NT2/D1 (cell line): ENCODE measurements at regions not wholly inside any gene's neighbourhood (a gene's known extent, or its start where the extent isn't known, plus 50 kb on each side); places are given as distances from the start of the nearest gene placed in this dataset.
"Not testable (repeated sequence)": the region's sequence is repeated elsewhere in the genome, so short reads cannot be mapped to it uniquely, and the experiment has no call there.

Experiments used
- DNase-seq: peaks from one replicate; pipeline ENCODE4 v3.0.0-alpha.2; 2011; ENCODE audit warnings: low read depth, low spot score
- H3K27me3 ChIP-seq: 2 replicates; pipeline ENCODE4 v1.6.0; 2011; ENCODE audit warnings: mild to moderate bottlenecking; ENCODE audit not compliant: insufficient read length, insufficient read depth
- H3K36me3 ChIP-seq: 2 replicates; pipeline ENCODE4 v1.6.1; 2011; ENCODE audit warnings: mild to moderate bottlenecking, low read length, mixed read lengths; ENCODE audit not compliant: insufficient read depth, insufficient read length
- H3K4me1 ChIP-seq: 2 replicates; pipeline ENCODE4 v1.5.1; 2011; ENCODE audit not compliant: insufficient read depth, insufficient read length
- H3K4me3 ChIP-seq: 2 replicates; pipeline ENCODE4 v1.5.1; 2011; ENCODE audit warnings: low read depth; ENCODE audit not compliant: insufficient read length
- H3K9ac ChIP-seq: 2 replicates; pipeline ENCODE4 v1.6.0; 2011; ENCODE audit warnings: low read depth; ENCODE audit not compliant: insufficient read length
- H3K9me3 ChIP-seq: 2 replicates; pipeline ENCODE4 v1.5.1; 2011; ENCODE audit warnings: mild to moderate bottlenecking, low read length; ENCODE audit not compliant: insufficient read depth
- SUZ12 ChIP-seq: IDR thresholded peaks from 2 replicates; pipeline ENCODE4 v1.6.1; 2011; ENCODE audit not compliant: insufficient read length, insufficient read depth; ENCODE audit errors: extremely low read depth
- YY1 ChIP-seq: IDR thresholded peaks from 2 replicates; pipeline ENCODE4 v1.6.1; 2011; ENCODE audit not compliant: insufficient read length, insufficient read depth
- ZNF274 ChIP-seq: IDR thresholded peaks from 2 replicates; pipeline ENCODE4 v1.6.1; 2011; ENCODE audit warnings: mild to moderate bottlenecking, low read depth, low read length

DNA sequence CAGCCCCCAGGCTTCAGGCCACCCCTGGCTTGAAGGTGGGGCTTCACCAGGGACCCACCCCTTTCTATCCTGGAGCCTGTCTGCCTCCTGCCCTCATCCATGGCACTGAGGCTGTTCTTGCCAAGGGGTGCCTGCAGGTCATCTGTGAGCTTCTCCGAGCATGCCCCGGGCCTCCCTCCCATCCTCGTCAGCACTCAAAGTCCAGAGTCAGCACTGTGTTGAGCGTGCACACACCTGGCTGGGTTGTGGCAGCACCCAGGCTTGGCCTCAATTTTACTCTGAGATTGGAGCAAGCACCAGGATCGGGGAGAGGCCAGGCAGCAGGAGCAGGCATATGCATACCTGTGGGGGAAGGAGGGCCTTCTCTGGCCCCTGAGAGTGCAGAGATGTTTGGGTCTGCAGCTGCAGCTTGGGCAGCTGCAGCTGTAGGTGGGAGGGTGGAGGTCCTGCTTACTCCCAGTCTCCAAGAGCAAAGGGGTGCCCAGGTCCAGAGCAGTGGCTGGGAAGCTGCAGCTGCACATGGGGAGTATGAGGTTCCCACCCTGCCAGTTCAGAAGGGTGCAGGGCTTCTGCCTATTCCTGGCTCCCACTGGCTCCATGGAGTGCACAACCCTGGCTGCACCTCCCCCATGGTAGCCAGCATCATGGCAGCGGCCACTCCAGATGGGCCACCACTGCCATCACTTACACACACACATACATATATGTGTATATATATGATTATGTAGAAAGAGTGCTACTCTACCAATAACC, 488.7 kb downstream of the JRKL start:
- no peaks in the 10 kb centered on the region for H3K36me3 ChIP-seq
- TF ChIP-seq ZNF274 (no peak), SUZ12 (no peak), YY1 (no peak)
- no peak overlapping the region for H3K4me3 ChIP-seq
- H3K9me3 ChIP-seq, result peaks cover 12% of the 10 kb centered on the region; the same call in 1 of the 2 replicates
- H3K9ac ChIP-seq, result no peak overlapping the region
- H3K27me3 ChIP-seq, result no peaks in the 10 kb centered on the region
- no peaks in the 10 kb centered on the region for H3K4me1 ChIP-seq
- DNase-seq, result no peak

GRCh38 chr11:96882622-96883021, 492.8 kb downstream of the JRKL start:
- DNase-seq, H3K9ac ChIP-seq, H3K4me3 ChIP-seq, H3K27me3 ChIP-seq, H3K4me1 ChIP-seq, H3K9me3 ChIP-seq, H3K36me3 ChIP-seq: not testable (repeated sequence)

- no peaks in the 10 kb centered on the region for H3K27me3 ChIP-seq
These were observed 495.6 kb downstream of the JRKL start for GRCh38 chr11:96885405-96885804.

GRCh38 chr11:96885912-96886311, 496.1 kb downstream of the JRKL start:
- no peak overlapping the region for H3K9ac ChIP-seq
- H3K4me1 ChIP-seq, result no peaks in the 10 kb centered on the region
- H3K9me3 ChIP-seq, result no peaks in the 10 kb centered on the region
- TF ChIP-seq SUZ12, result no peak
- TF ChIP-seq ZNF274, result no peak
- no peak for TF ChIP-seq YY1
- H3K36me3 ChIP-seq, result no peaks in the 10 kb centered on the region
- DNase-seq, result no peak
- H3K27me3 ChIP-seq, result no peaks in the 10 kb centered on the region
- H3K4me3 ChIP-seq, result no peak overlapping the region

More at GRCh38 chr11:96885405-96885804, 495.6 kb downstream of the JRKL start:
- H3K36me3 ChIP-seq, result no peaks in the 10 kb centered on the region
- TF ChIP-seq YY1, result no peak
- no peak for TF ChIP-seq ZNF274
- TF ChIP-seq SUZ12, result no peak
- H3K4me3 ChIP-seq, result no peak overlapping the region
- no peak overlapping the region for H3K9ac ChIP-seq
- no peaks in the 10 kb centered on the region for H3K9me3 ChIP-seq
- H3K4me1 ChIP-seq, result no peaks in the 10 kb centered on the region
- no peak for DNase-seq

- Histone ChIP-seq H3K27me3 (no peaks in the 10 kb centered on the region), H3K4me1 (no peaks in the 10 kb centered on the region), H3K9me3 (no peaks in the 10 kb centered on the region), H3K4me3 (no peak overlapping the region), H3K36me3 (no peaks in the 10 kb centered on the region), H3K9ac (no peak overlapping the region)
- TF ChIP-seq ZNF274, result no peak
- DNase-seq, result no peak
These were observed 504.2 kb downstream of the JRKL start for GRCh38 chr11:96893988-96894387.

DNA sequence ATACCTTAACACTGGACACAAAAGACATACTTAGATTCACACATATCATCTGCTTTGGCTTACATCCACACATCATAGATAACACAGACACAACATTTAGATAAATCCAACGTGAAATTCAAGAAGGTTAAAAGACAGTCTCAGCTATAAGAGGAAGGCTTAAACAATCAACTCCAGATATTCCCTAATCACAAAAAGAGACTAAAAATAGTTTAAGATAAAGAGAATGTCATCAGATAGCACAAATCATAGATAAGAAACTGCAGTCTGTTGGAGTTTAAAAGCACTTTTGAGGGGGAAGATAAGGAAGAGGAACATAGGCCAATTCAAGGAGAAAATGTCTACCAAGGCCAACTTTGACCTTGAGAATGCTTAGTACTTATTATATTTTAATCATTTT, 504.8 kb downstream of the JRKL start:
- H3K36me3 ChIP-seq, result no peaks in the 10 kb centered on the region
- no peaks in the 10 kb centered on the region for H3K9me3 ChIP-seq
- no peak overlapping the region for H3K9ac ChIP-seq
- DNase-seq, result no peak
- H3K27me3 ChIP-seq, result no peaks in the 10 kb centered on the region
- no peaks in the 10 kb centered on the region for H3K4me1 ChIP-seq
- H3K4me3 ChIP-seq, result no peak overlapping the region
- TF ChIP-seq YY1 (no peak), ZNF274 (no peak), SUZ12 (no peak)

DNA sequence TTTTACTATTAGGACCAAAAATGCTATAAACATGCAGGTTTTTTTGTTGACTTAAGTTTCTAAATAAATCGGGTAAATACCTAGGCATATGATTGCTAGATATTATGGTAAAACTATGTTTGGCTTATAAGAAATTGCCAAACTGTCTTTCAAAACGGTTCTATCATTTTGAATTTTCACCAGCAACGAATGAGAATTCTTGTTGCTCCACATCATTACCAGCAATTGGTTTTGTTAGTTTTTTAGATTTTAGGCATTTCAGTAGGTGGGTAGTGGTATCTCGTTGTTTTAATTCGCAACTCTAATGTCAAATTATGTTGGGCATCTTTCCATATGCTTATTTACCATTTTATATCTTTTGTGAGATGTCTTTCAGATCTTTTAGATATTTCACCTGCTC, 510.2 kb downstream of the JRKL start:
- no peak for DNase-seq
- Histone ChIP-seq H3K4me1 (no peaks in the 10 kb centered on the region), H3K27me3 (no peaks in the 10 kb centered on the region), H3K4me3 (no peak overlapping the region), H3K9ac (no peak overlapping the region), H3K36me3 (no peaks in the 10 kb centered on the region), H3K9me3 (no peaks in the 10 kb centered on the region)
- TF ChIP-seq YY1 (no peak), ZNF274 (no peak), SUZ12 (no peak)

DNA sequence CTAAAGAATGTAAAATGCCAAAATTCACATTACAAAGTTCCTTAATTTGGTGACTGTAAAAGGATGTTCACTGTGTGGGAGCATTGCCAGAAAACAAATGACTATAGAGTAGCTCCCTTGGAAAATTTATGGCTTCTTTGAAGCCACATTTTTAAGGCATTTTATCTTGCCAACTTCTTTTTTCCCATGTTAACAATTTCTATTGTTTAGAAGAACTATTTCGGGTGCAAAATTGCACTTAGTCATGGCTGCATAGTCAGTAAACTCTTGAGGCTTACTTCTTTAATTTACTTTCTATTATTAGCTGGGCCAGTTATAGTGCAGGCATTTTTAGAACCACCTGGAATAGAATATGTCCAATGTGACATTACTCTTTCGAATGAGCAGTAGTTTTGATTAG, 515.3 kb downstream of the JRKL start:
- Histone ChIP-seq H3K4me3 (no peak overlapping the region), H3K36me3 (no peaks in the 10 kb centered on the region), H3K9me3 (no peaks in the 10 kb centered on the region), H3K27me3 (no peaks in the 10 kb centered on the region), H3K4me1 (no peaks in the 10 kb centered on the region), H3K9ac (no peak overlapping the region)
- TF ChIP-seq SUZ12 (no peak), ZNF274 (no peak), YY1 (no peak)
- no peak for DNase-seq
